SU-DHL-6 (cell line): ENCODE measurements at regions not wholly inside any gene's neighbourhood (a gene's known extent, or its start where the extent isn't known, plus 50 kb on each side); places are given as distances from the start of the nearest gene placed in this dataset.

Experiments used
- EZH2phosphoT487 ChIP-seq: fragments of 200-600 bp; sonication (generic), shearing (Covaris generic); conservative IDR thresholded peaks from 2 replicates; pipeline ENCODE4 v1.6.1; 2018; ENCODE audit warnings: mild to moderate bottlenecking, antibody characterized with exemption, low read length, moderate library complexity, mixed read lengths
- TF ChIP-seq, protein P1 (sequence below): fragments of 200-600 bp; sonication (generic); IDR thresholded peaks from one replicate; pipeline ENCODE4 v1.5.1; 2017; ENCODE audit warnings: antibody characterized with exemption, mild to moderate bottlenecking, low read length, moderate library complexity; ENCODE audit not compliant: insufficient read depth, poor library complexity, severe bottlenecking

DNA sequence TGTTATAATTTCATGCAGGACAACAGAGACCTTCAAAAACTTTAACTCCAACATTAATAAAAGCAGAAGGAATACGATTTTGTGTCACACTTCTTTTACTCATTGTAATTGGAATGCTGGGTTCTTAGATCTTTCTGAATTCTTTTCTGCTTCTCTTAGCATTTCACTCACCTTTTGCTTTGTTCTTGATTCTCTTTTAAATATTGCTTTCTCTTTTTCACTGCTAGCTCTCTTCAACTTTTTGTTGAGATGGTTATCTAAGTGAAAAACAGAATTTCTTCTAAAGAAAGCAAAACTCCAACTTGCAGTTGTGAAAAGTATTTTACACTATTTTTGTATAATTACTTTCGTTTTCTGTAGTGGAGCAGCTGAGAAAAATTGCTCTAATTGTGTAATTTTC, 212.6 kb upstream of the KIF2A start:
- TF ChIP-seq, protein P1, sequence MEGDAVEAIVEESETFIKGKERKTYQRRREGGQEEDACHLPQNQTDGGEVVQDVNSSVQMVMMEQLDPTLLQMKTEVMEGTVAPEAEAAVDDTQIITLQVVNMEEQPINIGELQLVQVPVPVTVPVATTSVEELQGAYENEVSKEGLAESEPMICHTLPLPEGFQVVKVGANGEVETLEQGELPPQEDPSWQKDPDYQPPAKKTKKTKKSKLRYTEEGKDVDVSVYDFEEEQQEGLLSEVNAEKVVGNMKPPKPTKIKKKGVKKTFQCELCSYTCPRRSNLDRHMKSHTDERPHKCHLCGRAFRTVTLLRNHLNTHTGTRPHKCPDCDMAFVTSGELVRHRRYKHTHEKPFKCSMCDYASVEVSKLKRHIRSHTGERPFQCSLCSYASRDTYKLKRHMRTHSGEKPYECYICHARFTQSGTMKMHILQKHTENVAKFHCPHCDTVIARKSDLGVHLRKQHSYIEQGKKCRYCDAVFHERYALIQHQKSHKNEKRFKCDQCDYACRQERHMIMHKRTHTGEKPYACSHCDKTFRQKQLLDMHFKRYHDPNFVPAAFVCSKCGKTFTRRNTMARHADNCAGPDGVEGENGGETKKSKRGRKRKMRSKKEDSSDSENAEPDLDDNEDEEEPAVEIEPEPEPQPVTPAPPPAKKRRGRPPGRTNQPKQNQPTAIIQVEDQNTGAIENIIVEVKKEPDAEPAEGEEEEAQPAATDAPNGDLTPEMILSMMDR: no peak
- no peak for TF ChIP-seq EZH2phosphoT487
